Memory B cell (primary cell): ENCODE measurements at regions not wholly inside any gene's neighbourhood (a gene's known extent, or its start where the extent isn't known, plus 50 kb on each side); places are given as distances from the start of the nearest gene placed in this dataset.

ENCODE experiments used
- ATAC-seq: fragments of 150-1000 bp; cut with Tn5 transposase; 2 replicates; pipeline ENCODE4 v1.10.0; 2021; ENCODE audit warnings: low read depth, mild to moderate bottlenecking, moderate library complexity
- DNase-seq, 2 donors: peaks; one replicate each; pipeline ENCODE4 v3.0.0; 2022; ENCODE audit warnings: low spot score in 2 of 2
- H3K27ac Mint-ChIP-seq: one replicate; pipeline ENCODE4 v1.8.0; 2022; ENCODE audit warnings: mild to moderate bottlenecking, moderate library complexity, mixed read lengths
- H3K27me3 Mint-ChIP-seq: one replicate; pipeline ENCODE4 v1.8.0; 2022; ENCODE audit warnings: mixed read lengths
- H3K36me3 Mint-ChIP-seq: one replicate; pipeline ENCODE4 v1.8.0; 2022; ENCODE audit warnings: mild to moderate bottlenecking, mixed read lengths
- H3K4me1 Mint-ChIP-seq: one replicate; pipeline ENCODE4 v1.8.0; 2022; ENCODE audit warnings: mixed read lengths
- H3K4me3 Mint-ChIP-seq: one replicate; pipeline ENCODE4 v1.8.0; 2022; ENCODE audit warnings: mild to moderate bottlenecking, moderate library complexity, mixed read lengths
- H3K9me3 Mint-ChIP-seq: one replicate; pipeline ENCODE4 v1.8.0; 2022; ENCODE audit warnings: mixed read lengths

DNA sequence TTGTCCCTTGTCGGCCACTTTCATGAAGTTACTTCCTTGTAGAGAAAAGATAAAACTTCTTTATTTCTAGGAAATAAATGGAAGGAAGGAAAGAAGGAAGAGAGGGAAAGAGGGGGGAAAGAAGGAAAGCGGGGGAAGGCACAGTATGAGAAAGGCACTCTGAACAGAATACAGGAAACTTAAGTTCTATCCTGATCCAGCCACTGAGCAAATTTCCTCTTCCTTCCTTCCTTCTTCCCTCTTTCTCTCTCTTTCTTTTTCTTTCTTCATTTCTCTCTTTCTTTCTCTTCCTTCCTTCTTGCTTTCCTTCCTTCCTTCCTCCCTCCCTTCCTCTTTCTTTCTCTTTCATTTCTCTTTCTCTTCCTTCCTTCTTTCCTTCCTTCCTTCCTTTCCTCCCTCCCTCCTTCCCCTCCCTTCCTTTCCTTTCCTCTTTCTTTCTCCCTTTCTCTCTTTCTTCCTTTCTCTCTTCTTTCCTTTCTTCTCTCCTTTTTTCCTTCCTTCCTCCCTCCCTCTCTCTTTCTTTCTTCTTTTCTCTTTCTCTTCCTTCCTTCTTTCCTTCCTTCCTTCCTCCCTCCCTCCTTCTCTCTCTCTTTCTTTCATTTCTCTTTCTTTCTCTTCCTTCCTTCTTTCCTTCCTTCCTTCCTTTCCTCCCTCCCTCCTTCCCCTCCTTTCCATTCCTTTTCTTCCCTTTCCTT, 240.2 kb upstream of the BRINP1 start:
- peaks cover 2% of the 10 kb centered on the region for H3K36me3 Mint-ChIP-seq
- no peak overlapping the region for H3K4me3 Mint-ChIP-seq

DNA sequence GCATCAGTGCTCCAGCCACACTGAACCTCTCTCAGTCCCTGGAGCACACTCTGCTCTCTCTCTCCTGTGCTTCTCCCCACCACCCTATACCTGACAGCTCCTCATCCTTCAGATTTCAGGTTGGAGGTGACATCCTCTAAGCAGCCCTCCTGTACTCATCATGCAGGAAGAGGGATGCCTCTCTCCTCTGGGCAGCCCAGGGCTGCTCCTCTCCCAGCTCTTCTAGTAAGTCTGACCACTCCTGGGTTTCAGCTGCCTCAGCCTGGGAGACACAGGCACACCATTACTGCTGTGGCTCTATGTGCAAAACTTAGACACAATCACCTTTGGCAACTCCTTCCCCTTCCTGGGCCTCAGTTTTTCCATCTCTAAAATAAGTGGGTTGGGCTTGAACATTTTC, 232.4 kb upstream of the BRINP1 start:
- Mint-ChIP-seq H3K27me3 (no peaks in the 10 kb centered on the region), H3K4me1 (no peaks in the 10 kb centered on the region), H3K27ac (no peak overlapping the region), H3K4me3 (no peak overlapping the region), H3K36me3 (no peaks in the 10 kb centered on the region), H3K9me3 (peaks cover 3% of the 10 kb centered on the region)
- DNase-seq: no peak
- ATAC-seq: no peak

More for the DNA sequence above, 240.2 kb upstream of the BRINP1 start:
- H3K9me3 Mint-ChIP-seq: peaks cover 10% of the 10 kb centered on the region
- ATAC-seq: no peak
- no peak overlapping the region for H3K27ac Mint-ChIP-seq
- no peaks in the 10 kb centered on the region for H3K27me3 Mint-ChIP-seq
- DNase-seq: no peak
- H3K4me1 Mint-ChIP-seq: peaks cover 4% of the 10 kb centered on the region

DNA sequence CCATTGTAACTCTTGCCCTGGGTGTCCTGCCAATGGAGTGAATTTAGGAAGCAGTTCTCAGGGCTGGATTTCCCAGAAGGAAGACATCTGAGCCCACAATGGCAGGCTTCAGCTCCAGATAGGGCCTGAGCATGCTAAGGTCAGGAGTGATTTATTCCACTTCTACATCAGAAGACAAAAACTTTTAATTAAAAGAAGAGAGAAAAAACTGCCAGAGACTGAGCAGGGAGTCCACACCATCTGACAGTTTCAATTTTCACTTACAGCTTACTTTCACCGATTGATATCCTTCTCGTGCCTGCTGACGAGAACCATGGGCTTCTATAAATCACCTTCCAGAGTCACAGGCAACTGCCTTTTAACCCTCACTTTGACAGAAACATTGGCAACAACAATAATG, 228.3 kb upstream of the BRINP1 start:
- H3K4me3 Mint-ChIP-seq: no peak overlapping the region
- DNase-seq (no peak), ATAC-seq (no peak)
- H3K9me3 Mint-ChIP-seq: no peaks in the 10 kb centered on the region
- peaks cover 2% of the 10 kb centered on the region for H3K27me3 Mint-ChIP-seq
- no peaks in the 10 kb centered on the region for H3K4me1 Mint-ChIP-seq
- H3K27ac Mint-ChIP-seq: no peak overlapping the region
- no peaks in the 10 kb centered on the region for H3K36me3 Mint-ChIP-seq

DNA sequence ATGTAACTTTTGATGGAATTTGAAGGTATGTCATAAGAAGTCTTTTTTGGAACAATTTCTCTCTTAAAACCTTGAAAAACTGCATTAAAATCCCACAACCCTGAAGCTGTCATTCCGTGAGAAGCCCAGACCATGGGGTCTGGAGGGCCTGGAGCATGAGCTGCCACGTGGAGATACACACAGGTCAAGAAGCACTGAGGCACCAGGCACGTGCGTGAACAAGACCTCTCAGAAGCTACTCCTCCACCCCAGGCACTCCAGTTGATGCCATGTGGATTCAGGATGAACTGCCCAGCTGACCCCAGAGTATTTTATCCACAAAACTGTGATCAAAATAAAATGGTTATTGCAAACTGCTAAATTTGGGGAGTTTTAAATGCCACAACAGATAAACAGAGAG, 227.5 kb upstream of the BRINP1 start:
- H3K36me3 Mint-ChIP-seq: no peaks in the 10 kb centered on the region
- H3K27ac Mint-ChIP-seq: no peak overlapping the region
- no peaks in the 10 kb centered on the region for H3K9me3 Mint-ChIP-seq
- H3K4me1 Mint-ChIP-seq: no peaks in the 10 kb centered on the region
- no peak for ATAC-seq
- DNase-seq: no peak
- no peak overlapping the region for H3K4me3 Mint-ChIP-seq
- peaks cover 2% of the 10 kb centered on the region for H3K27me3 Mint-ChIP-seq

DNA sequence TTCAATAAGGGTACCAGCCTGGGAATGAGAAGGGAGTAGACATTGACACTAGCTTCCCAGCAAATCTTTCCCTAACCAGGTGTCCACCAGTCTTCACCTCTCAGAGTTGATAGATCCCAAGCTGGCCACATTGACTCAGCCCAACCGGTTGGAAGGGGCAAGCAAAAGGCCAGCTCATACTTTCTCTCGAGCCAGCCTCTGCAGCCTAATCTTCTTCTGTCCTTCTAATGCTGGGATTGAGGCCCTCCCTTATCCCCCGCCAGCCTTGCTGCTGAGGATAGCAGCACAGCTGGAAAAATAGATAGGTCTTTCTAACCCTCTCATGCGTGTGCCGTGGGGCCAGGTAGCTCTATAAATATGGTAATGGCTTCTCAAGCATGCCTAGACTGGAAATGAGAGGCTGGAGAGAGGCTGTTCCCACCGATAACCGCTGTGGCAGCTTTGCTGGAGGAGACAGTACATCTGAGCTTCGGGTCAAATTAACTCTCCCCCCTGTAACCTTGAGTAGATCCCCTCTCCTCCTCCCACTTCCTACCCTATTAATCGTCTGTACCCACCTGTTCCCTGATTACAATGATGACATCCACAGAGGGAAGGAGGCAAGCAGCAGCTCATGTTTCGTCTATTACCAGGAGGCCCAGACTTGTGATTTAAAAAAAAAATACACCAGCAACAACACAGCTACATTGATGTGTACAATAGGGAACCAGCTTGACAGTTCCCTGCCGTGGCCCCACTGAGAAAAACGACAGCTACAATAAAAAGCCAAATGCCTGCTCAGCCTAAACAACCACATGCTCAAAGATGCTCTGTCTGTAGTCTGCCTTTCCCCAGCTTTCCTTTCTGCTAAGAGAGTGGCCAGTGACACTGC, 219.9 kb upstream of the BRINP1 start:
- DNase-seq: no peak
- H3K27ac Mint-ChIP-seq: no peak overlapping the region
- no peak overlapping the region for H3K4me3 Mint-ChIP-seq
- H3K36me3 Mint-ChIP-seq: no peaks in the 10 kb centered on the region
- no peak for ATAC-seq
- peaks cover 9% of the 10 kb centered on the region for H3K27me3 Mint-ChIP-seq
- no peaks in the 10 kb centered on the region for H3K9me3 Mint-ChIP-seq
- no peaks in the 10 kb centered on the region for H3K4me1 Mint-ChIP-seq

DNA sequence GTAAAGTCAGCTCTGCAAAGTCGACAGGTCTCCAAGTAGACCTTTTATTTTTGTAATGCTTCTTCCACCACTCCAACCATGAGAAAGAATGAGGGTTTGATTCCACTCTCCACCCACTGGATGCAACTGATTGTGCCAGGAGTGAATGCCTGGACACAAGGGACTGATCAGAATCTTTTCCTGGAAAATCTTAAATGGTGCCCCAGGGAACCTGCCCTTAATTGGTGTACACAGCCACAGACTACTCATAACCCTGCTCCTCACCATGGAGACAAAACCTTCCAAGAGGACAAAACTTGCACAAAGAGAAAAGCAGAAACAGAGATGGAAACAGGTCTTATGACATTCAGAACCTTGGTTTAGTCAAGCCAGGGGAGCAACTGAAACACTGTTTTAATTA, 208.6 kb upstream of the BRINP1 start:
- H3K4me3 Mint-ChIP-seq: no peak overlapping the region
- ATAC-seq (no peak), DNase-seq (no peak)
- peaks cover 2% of the 10 kb centered on the region for H3K27me3 Mint-ChIP-seq
- no peaks in the 10 kb centered on the region for H3K36me3 Mint-ChIP-seq
- peaks cover 1% of the 10 kb centered on the region for H3K9me3 Mint-ChIP-seq
- H3K4me1 Mint-ChIP-seq: no peaks in the 10 kb centered on the region
- no peak overlapping the region for H3K27ac Mint-ChIP-seq

DNA sequence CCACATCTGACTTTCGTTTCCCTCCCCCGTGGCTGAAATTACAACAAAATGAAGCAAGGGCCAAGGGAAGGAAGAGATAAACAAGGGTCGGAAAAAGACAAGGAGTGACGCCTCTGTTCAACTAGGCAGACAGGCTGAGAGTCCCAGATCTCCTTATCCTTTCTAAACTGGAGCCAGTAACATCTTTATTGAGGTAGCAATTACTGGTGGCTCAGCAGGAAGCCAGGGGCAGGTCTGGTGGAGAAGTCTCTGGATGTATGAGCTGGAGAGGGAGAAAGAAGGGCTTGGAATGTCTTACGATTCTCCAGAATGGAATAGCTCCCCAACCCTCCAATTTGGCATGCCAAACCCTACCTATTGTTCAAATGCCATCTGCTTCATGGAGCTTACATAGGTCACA, 190.8 kb upstream of the BRINP1 start:
- no peak for DNase-seq
- H3K4me3 Mint-ChIP-seq: no peak overlapping the region
- H3K4me1 Mint-ChIP-seq: peaks cover 4% of the 10 kb centered on the region
- no peaks in the 10 kb centered on the region for H3K36me3 Mint-ChIP-seq
- no peaks in the 10 kb centered on the region for H3K9me3 Mint-ChIP-seq
- no peak for ATAC-seq
- H3K27ac Mint-ChIP-seq: no peak overlapping the region
- peaks cover 14% of the 10 kb centered on the region for H3K27me3 Mint-ChIP-seq

DNA sequence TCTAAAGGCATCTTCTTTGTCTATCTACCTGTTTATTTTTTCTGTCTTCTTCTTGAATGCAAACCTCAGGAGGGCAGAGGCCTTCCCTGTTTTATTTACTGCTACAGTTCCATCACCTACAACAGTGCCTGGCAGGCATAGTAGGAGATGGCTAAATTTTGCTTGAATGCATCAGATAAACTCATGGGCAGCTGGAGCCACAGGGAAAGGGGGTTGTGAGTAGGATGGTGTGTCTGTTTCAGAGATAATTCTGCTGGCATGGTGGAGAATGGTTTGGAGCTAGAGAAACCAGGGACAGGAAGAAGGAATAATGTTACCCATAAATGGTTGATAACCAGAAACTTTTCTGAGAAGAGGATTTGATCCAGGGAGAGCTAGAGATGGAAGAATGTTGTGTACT, 189.8 kb upstream of the BRINP1 start:
- ATAC-seq: no peak
- no peak for DNase-seq
- H3K4me3 Mint-ChIP-seq: no peak overlapping the region
- peaks cover 14% of the 10 kb centered on the region for H3K27me3 Mint-ChIP-seq
- H3K4me1 Mint-ChIP-seq: peaks cover 4% of the 10 kb centered on the region
- no peak overlapping the region for H3K27ac Mint-ChIP-seq
- no peaks in the 10 kb centered on the region for H3K36me3 Mint-ChIP-seq
- no peaks in the 10 kb centered on the region for H3K9me3 Mint-ChIP-seq

DNA sequence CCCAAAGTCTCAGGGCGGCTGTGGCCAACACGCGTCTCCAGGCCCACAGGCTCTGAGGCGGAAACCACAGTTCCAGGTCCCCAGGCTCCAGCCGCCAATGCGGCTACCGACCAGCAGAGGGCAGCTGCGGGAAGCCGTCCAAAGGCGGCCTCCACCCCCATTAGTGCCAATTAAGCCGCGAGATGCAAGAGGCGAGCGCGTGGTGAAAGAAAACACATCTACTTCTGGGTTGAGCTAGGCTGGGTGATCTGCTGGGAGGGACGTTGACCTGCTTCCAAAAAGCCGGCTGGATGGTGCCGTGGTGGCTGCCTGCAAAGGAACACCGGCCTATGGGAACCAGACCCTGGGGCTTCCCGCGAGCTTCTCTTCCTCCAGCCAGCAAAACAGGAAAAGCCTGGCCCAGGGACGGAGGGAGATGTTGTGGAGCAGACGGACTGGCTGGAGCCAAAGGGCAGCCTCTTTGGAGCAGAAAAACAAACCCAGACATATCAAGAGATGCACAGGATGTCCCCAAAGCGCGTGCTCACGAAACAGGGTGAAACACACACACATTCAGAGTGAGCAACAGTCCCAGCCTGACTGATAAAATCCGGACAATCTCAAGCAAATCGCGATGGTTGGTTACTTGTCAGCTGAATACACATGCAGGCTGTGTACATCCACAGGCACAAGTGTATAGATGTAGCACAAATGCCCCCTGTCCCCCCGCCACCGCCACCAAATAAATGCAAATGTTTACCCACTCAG, 187.1 kb upstream of the BRINP1 start:
- peak overlapping the region; percentile 10 for H3K4me3 Mint-ChIP-seq
- peak; percentile 28 to 53 for DNase-seq
- peak; percentile 69 for ATAC-seq
- H3K27ac Mint-ChIP-seq: no peak overlapping the region
- H3K4me1 Mint-ChIP-seq: peaks cover 4% of the 10 kb centered on the region
- H3K27me3 Mint-ChIP-seq: peaks cover 15% of the 10 kb centered on the region
- no peaks in the 10 kb centered on the region for H3K9me3 Mint-ChIP-seq
- H3K36me3 Mint-ChIP-seq: no peaks in the 10 kb centered on the region

DNA sequence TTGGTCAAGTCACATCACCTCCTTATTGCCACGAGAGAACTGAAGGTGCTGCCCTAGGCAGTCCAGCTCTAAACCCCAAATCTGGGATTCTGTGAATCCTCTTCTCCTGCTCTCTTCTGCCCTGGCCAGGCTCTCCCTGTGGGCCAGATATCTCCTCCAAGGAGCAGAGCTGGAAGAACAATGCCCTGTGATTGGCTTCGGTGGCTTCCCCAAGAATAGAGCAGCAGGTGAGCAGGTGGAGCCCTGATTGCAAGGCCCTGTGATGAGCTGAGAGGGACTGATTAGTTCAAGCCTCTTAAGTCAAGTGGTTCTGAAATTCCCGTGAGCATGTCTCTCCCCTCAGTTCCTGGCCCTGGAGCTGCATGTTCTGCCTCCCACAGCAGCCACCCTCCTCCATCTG, 175.3 kb upstream of the BRINP1 start:
- H3K27me3 Mint-ChIP-seq: no peaks in the 10 kb centered on the region
- no peak for DNase-seq
- no peaks in the 10 kb centered on the region for H3K36me3 Mint-ChIP-seq
- ATAC-seq: no peak
- no peak overlapping the region for H3K4me3 Mint-ChIP-seq
- peaks cover 2% of the 10 kb centered on the region for H3K9me3 Mint-ChIP-seq
- H3K4me1 Mint-ChIP-seq: no peaks in the 10 kb centered on the region
- H3K27ac Mint-ChIP-seq: no peak overlapping the region

DNA sequence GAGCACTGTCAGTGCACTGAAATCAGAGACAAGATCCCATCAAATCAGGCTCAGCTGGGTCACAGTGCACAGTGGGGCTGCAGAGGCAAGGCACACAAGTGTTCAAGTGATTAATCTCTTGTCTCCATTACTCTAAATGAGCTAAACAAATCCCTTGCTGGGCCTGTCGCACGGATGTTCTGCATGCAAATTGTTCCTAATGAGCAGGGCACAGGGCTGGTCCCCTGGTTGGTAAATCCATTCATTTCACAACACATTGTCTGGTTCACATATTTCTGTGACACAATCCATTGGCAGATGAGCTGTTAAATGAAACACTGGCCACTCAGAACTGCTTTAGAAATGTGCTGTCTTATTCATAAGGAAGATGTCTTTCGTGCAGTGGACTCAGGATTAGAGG, 167.9 kb upstream of the BRINP1 start:
- ATAC-seq (no peak), DNase-seq (no peak)
- Mint-ChIP-seq H3K36me3 (no peaks in the 10 kb centered on the region), H3K27me3 (peaks cover 1% of the 10 kb centered on the region), H3K4me3 (no peak overlapping the region), H3K27ac (no peak overlapping the region), H3K9me3 (no peaks in the 10 kb centered on the region), H3K4me1 (no peaks in the 10 kb centered on the region)

DNA sequence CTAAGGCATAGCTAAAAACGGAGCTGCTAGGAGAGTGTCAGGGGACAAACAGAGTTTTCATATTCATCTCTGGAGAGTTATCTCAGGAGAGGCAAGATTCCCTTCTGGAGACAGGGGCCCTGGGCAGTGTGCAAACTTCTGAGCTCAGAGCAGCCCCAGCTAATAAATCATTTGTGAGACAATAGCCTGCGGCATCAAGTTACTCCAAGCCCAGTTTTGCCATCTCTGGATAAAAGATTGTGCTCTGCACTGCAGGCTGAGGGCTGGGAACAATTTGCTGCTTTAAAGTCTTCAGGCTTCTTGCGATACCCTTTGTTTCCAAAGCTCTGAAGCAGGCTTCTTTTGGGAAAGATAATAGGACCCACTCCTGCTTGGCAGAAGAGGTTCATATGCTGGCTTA, 164.3 kb upstream of the BRINP1 start:
- peaks cover 1% of the 10 kb centered on the region for H3K27me3 Mint-ChIP-seq
- no peak overlapping the region for H3K4me3 Mint-ChIP-seq
- H3K9me3 Mint-ChIP-seq: no peaks in the 10 kb centered on the region
- H3K4me1 Mint-ChIP-seq: no peaks in the 10 kb centered on the region
- DNase-seq (no peak), ATAC-seq (no peak)
- H3K27ac Mint-ChIP-seq: no peak overlapping the region
- H3K36me3 Mint-ChIP-seq: no peaks in the 10 kb centered on the region

DNA sequence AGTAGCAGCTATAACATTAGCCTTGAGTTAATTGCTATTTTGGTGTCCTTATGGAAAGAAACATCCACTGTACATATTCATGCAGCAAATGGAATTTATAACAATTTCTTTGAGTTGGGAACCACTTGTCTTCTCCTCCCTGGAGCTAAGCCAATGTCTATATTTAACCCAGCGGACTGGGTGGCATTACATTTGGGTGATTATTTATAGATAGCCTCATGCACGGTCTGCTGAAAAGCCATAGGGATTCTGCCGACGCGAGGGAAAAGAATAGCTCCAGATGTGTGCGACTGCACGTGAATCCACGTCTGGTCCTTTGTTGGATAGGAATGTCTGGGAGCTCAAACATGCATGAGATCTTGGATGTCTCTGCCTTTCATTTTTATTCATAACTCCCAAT, 157.5 kb upstream of the BRINP1 start:
- no peak overlapping the region for H3K27ac Mint-ChIP-seq
- no peak overlapping the region for H3K4me3 Mint-ChIP-seq
- DNase-seq: no peak
- ATAC-seq: no peak
- H3K4me1 Mint-ChIP-seq: no peaks in the 10 kb centered on the region
- H3K9me3 Mint-ChIP-seq: peaks cover 2% of the 10 kb centered on the region
- no peaks in the 10 kb centered on the region for H3K36me3 Mint-ChIP-seq
- no peaks in the 10 kb centered on the region for H3K27me3 Mint-ChIP-seq

DNA sequence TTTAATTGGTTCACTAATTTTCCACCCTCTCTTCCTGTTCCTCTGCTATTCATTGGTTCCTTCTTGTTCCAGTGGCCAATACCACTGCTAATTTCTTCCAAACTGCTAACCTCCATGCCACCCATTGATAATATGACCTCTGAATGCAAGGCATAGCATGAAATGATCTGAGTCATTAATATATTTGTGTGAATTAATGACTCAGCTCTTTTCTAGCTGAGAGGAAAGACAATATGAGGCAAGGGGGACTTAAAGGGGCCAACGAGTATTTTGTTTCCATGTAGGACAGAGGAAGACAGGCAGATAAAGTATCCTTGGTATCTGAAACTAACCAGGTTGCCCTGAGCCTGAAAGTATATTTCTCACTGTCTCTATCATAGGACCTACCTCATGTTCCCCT, 154.3 kb upstream of the BRINP1 start:
- Mint-ChIP-seq H3K4me1 (no peaks in the 10 kb centered on the region), H3K4me3 (no peak overlapping the region), H3K27me3 (no peaks in the 10 kb centered on the region), H3K36me3 (no peaks in the 10 kb centered on the region), H3K9me3 (peaks cover 2% of the 10 kb centered on the region), H3K27ac (no peak overlapping the region)
- no peak for ATAC-seq
- DNase-seq: no peak
